Left lung (tissue), 4 donors: ENCODE measurements at regions not wholly inside any gene's neighbourhood (a gene's known extent, or its start where the extent isn't known, plus 50 kb on each side); places are given as distances from the start of the nearest gene placed in this dataset.
"Not testable (repeated sequence)": the region's sequence is repeated elsewhere in the genome, so short reads cannot be mapped to it uniquely, and the experiment has no call there.

Experiments used
- ATAC-seq: fragments of 200-7000 bp; cut with Tn5 transposase; one replicate; pipeline ENCODE4 v1.9.1; 2020; ENCODE audit warnings: moderate library complexity
- DNase-seq, 4 donors: peaks; one replicate each; pipeline ENCODE4 v3.0.0-alpha.2; 2013 to 2020
- H3K27ac ChIP-seq, 2 donors: fragments of 200-600 bp; sonication (generic) in 1 of 2; one replicate each; pipeline versions ENCODE4 v1.5.0 to v1.8.0; 2020 to 2021
- H3K27me3 ChIP-seq, 2 donors: fragments of 200-600 bp; sonication (generic) in 1 of 2; one replicate each; pipeline versions ENCODE4 v1.5.0 to v1.8.0; 2020 to 2021
- H3K36me3 ChIP-seq, 2 donors: fragments of 200-600 bp; sonication (generic) in 1 of 2; one replicate each; pipeline versions ENCODE4 v1.5.0 to v1.8.0; 2020 to 2021
- H3K4me1 ChIP-seq, 2 donors: fragments of 200-600 bp; one replicate each; pipeline ENCODE4 v1.8.0; 2021
- H3K4me3 ChIP-seq, 2 donors: fragments of 200-600 bp; sonication (generic) in 1 of 2; one replicate each; pipeline versions ENCODE4 v1.5.0 to v1.8.0; 2020 to 2021; ENCODE audit warnings: mild to moderate bottlenecking in 1 of 2
- H3K9me3 ChIP-seq, 2 donors: fragments of 200-600 bp; sonication (generic) in 1 of 2; one replicate each; pipeline versions ENCODE4 v1.5.0 to v1.8.0; 2020 to 2021
- CTCF ChIP-seq, 2 donors: fragments of 200-600 bp; sonication (generic) in 1 of 2; IDR thresholded peaks; one replicate each; pipeline versions ENCODE4 v1.5.0 to v1.8.0; 2021; ENCODE audit warnings: antibody characterized with exemption in 2 of 2
- intact Hi-C, 2 donors: fragments of 100-400 bp; cut with DNase I; formaldehyde crosslinking; loops; one replicate each; pipeline versions ENCODE4 v1.11.2 to v1.14.2; 2022
- donor health status: DM: no; HTN: yes; CAD: no.
- donor health status: DM: no; HTN: no; CAD: no.

GRCh38 chr2:126049461-126049860 lies 606.5 kb upstream of the GYPC start:
- no peak for TF ChIP-seq CTCF (IDR thresholded peaks at IDR 0.05)
- H3K27ac ChIP-seq, result no peak overlapping the region
- H3K9me3 ChIP-seq, result peaks cover 0 to 34% of the 10 kb centered on the region in 2 donors
- intact Hi-C loops, result no loop called here
- H3K4me3 ChIP-seq, result no peak overlapping the region
- DNase-seq, result no peak
- ATAC-seq, result no peak
- H3K27me3 ChIP-seq, result no peaks in the 10 kb centered on the region
- no peaks in the 10 kb centered on the region for H3K4me1 ChIP-seq
- no peaks in the 10 kb centered on the region for H3K36me3 ChIP-seq

DNA sequence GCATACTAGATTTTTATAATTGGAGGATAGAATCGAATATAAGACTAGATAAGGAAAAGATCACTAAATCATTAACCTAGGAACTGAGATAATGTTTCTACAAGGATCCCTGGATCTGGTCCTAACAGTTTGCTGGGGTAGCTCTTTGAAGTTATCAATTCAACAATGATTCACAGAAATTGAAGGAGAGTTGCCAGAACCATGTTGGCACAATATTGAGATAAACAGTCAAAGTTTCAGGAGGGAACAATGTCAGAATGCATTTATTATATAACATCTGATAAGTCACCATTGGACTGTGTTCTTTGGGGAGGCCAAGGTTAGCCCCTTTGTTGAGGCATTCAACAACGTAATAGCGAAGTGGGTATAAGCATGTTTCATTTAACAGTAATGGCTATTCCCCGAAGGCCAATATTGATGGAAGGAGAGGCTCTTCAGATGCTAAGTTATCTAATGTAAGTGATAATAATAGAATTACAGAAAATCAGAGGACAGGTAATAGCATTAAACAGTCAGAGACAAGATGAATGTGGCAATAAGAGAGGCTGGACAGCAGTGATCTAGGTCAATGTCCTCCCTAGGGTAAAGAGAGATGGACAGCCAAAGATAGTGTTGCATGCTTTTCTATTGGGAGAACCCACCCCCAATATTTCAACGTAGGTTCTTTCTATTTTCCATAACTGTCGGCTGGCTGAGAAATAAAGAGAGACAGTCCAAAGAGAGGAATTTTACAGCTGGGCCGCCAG lies 604.8 kb upstream of the GYPC start:
- Histone ChIP-seq H3K27me3 (no peaks in the 10 kb centered on the region), H3K4me3 (no peak overlapping the region), H3K36me3 (no peaks in the 10 kb centered on the region), H3K9me3 (peaks cover 0 to 49% of the 10 kb centered on the region in 2 donors), H3K27ac (no peak overlapping the region), H3K4me1 (no peaks in the 10 kb centered on the region)
- no peak for TF ChIP-seq CTCF (IDR thresholded peaks at IDR 0.05)
- no peak for DNase-seq
- intact Hi-C loops, result no loop called here
- ATAC-seq, result no peak

- intact Hi-C loops, H3K27ac ChIP-seq, H3K4me3 ChIP-seq, H3K36me3 ChIP-seq, H3K27me3 ChIP-seq, DNase-seq, H3K4me1 ChIP-seq, ATAC-seq: not testable (repeated sequence)
- H3K9me3 ChIP-seq, result peaks cover 0 to 51% of the 10 kb centered on the region in 2 donors
Observed at GRCh38 chr2:126051737-126052240, 604.2 kb upstream of the GYPC start.

DNA sequence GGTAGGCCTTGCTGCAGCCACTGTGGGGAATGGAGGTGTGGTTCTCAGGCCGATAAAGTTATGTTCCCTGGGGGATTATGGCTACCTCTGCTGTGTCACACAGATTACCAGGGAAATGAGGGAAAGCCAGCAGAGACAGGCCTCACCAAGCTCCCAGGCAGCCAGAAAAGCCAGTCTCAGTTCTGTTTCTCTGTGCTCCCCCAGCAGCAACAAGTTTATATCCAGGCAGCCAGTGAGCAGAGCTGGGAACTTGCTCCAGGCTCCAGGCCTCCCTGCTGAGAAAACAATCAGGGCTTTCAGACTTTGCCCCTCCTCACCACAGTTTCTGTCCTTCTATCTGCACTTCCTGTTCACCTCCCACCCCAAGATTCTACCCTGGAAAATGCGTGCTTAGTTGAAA lies 596.6 kb upstream of the GYPC start:
- ATAC-seq (no peak), DNase-seq (no peak)
- peaks cover 0 to 51% of the 10 kb centered on the region in 2 donors for H3K9me3 ChIP-seq
- no peak overlapping the region for H3K4me3 ChIP-seq
- TF ChIP-seq CTCF (IDR thresholded peaks at IDR 0.05), result no peak
- H3K27me3 ChIP-seq, result no peaks in the 10 kb centered on the region
- intact Hi-C loops, result no loop called here
- H3K4me1 ChIP-seq, result no peaks in the 10 kb centered on the region
- no peaks in the 10 kb centered on the region for H3K36me3 ChIP-seq
- no peak overlapping the region for H3K27ac ChIP-seq

- intact Hi-C loops, result no loop called here
- Histone ChIP-seq H3K4me3 (no peak overlapping the region), H3K9me3 (peaks cover 0 to 4% of the 10 kb centered on the region in 2 donors), H3K36me3 (no peaks in the 10 kb centered on the region), H3K27me3 (no peaks in the 10 kb centered on the region), H3K4me1 (no peaks in the 10 kb centered on the region), H3K27ac (no peak overlapping the region)
- no peak for TF ChIP-seq CTCF (IDR thresholded peaks at IDR 0.05)
- ATAC-seq, result no peak
- DNase-seq, result no peak
Observed at GRCh38 chr2:126085011-126085795, 570.8 kb upstream of the GYPC start.
